ENCODE measurements at regions not wholly inside any gene's neighbourhood (a gene's known extent, or its start where the extent isn't known, plus 50 kb on each side); places are given as distances from the start of the nearest gene placed in this dataset.

- Histone ChIP-seq H3K4me3 (no peak overlapping the region), H3K27ac (no peak overlapping the region), H3K36me3 (no peaks in the 10 kb centered on the region), H3K4me1 (no peaks in the 10 kb centered on the region), H3K27me3 (no peaks in the 10 kb centered on the region), H3K9me3 (no peaks in the 10 kb centered on the region)
- no peak for DNase-seq (ENCODE audit: low spot score)
- TF ChIP-seq, protein P1, sequence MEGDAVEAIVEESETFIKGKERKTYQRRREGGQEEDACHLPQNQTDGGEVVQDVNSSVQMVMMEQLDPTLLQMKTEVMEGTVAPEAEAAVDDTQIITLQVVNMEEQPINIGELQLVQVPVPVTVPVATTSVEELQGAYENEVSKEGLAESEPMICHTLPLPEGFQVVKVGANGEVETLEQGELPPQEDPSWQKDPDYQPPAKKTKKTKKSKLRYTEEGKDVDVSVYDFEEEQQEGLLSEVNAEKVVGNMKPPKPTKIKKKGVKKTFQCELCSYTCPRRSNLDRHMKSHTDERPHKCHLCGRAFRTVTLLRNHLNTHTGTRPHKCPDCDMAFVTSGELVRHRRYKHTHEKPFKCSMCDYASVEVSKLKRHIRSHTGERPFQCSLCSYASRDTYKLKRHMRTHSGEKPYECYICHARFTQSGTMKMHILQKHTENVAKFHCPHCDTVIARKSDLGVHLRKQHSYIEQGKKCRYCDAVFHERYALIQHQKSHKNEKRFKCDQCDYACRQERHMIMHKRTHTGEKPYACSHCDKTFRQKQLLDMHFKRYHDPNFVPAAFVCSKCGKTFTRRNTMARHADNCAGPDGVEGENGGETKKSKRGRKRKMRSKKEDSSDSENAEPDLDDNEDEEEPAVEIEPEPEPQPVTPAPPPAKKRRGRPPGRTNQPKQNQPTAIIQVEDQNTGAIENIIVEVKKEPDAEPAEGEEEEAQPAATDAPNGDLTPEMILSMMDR (IDR thresholded peaks at IDR 0.05) = no peak
Measured at GRCh38 chr13:89282241-89282640, 1611.1 kb downstream of the SLITRK5 start.

DNA sequence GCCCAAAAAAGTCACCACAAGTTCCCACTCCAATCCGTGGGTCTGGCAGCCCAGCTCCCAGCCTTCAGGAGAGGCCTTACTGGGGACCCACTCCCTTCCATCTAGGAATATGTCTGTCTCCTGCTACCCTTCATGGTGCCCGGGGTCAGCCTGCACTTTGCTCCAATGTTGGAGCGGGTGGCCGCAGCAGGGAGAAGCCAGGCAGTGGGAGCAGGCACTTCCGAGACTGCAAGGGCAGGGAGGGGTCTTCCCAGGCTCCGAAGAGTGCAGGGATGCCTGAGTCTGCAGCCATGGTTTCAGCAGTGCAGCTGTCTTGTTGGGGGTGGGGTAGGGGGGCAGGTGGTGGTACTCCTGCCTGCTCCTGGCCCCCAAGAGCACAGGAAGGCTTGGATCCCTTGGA lies 1616.2 kb downstream of the SLITRK5 start:
- H3K27me3 ChIP-seq = no peaks in the 10 kb centered on the region
- no peak overlapping the region for H3K27ac ChIP-seq
- no peaks in the 10 kb centered on the region for H3K9me3 ChIP-seq
- no peaks in the 10 kb centered on the region for H3K36me3 ChIP-seq
- no peak for DNase-seq (ENCODE audit: low spot score)
- H3K4me1 ChIP-seq = no peaks in the 10 kb centered on the region
- H3K4me3 ChIP-seq = no peak overlapping the region
- TF ChIP-seq, protein P1 (IDR thresholded peaks at IDR 0.05) = no peak

DNA sequence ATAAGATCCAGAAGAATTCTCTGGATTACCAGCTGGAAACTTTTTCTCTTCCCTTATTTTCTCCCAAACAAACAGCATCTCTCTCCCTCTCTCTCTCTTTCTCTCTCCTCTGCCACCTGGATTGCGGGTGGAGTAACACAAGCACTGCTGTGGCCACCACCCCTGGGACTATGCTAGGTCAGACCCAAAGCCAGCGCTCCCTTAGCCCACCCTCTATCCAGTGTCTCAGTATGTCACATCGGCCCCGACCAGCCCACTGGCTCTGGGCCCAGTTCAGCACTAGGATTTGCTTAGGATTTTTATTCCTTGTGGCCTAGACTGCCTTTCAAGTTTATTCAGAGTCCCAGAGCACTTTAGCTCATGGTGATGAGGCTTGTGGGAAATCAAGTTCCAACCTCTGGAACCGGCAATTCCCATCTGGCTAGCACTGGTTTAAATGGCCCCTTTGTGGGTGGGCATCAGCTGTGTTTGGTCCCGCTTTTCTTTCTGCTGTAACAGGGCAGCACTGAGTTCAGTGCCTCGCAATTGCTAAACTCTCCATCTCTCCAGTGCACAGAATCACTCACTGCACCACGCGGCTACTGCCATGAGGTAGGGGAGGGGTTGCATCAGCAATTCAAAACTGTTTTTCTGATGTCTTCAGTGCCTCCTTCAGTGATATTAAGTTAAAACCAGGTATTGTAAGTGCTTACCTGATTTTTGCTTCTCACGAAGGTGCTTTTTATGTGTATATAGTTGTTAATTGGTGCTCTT lies 1623.1 kb downstream of the SLITRK5 start:
- Histone ChIP-seq H3K27ac (no peak overlapping the region), H3K27me3 (no peaks in the 10 kb centered on the region), H3K4me3 (no peak overlapping the region), H3K36me3 (no peaks in the 10 kb centered on the region), H3K9me3 (no peaks in the 10 kb centered on the region), H3K4me1 (no peaks in the 10 kb centered on the region)
- no peak for DNase-seq (ENCODE audit: low spot score)
- TF ChIP-seq, protein P1 (IDR thresholded peaks at IDR 0.05) = no peak

DNA sequence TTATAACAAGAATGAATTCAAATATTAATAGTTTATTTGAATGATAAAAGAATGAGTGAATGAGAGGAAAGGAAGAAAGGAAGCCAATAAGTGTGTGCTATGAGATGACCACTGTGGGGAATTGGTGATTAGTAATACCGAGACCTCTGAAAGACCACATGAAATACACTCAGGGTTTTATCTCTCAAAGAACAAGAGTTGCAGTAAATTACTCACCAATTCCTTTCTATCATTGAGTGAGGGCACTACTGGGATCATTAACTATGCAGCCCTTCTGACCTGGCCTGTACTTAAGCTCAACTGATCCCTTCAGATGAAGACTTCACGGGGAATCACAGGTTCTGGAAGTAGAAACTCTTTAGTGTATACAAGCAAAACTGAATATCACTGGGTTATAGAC lies 1636.1 kb downstream of the SLITRK5 start:
- no peaks in the 10 kb centered on the region for H3K27me3 ChIP-seq
- no peak overlapping the region for H3K4me3 ChIP-seq
- no peak for DNase-seq (ENCODE audit: low spot score)
- no peaks in the 10 kb centered on the region for H3K4me1 ChIP-seq
- no peaks in the 10 kb centered on the region for H3K9me3 ChIP-seq
- no peaks in the 10 kb centered on the region for H3K36me3 ChIP-seq
- no peak overlapping the region for H3K27ac ChIP-seq
- TF ChIP-seq, protein P1 (IDR thresholded peaks at IDR 0.05) = no peak

- no peaks in the 10 kb centered on the region for H3K36me3 ChIP-seq
- no peak overlapping the region for H3K4me3 ChIP-seq
- no peak for DNase-seq (ENCODE audit: low spot score)
- no peaks in the 10 kb centered on the region for H3K27me3 ChIP-seq
- H3K4me1 ChIP-seq = no peaks in the 10 kb centered on the region
- no peaks in the 10 kb centered on the region for H3K9me3 ChIP-seq
- no peak overlapping the region for H3K27ac ChIP-seq
- TF ChIP-seq, protein P1 (IDR thresholded peaks at IDR 0.05) = no peak
Measured at GRCh38 chr13:89310943-89311672, 1639.9 kb downstream of the SLITRK5 start.

Data from right atrium auricular region (tissue), 2 donors.